KMS-11 (cell line): ENCODE measurements at regions not wholly inside any gene's neighbourhood (a gene's known extent, or its start where the extent isn't known, plus 50 kb on each side); places are given as distances from the start of the nearest gene placed in this dataset.

Source experiments
- H2AFZ ChIP-seq: fragments of 200-600 bp; sonication (generic); 2 replicates; pipeline ENCODE4 v1.6.1; 2016; ENCODE audit warnings: antibody characterized with exemption, mixed run types, low read depth
- H3K27ac ChIP-seq: fragments of 200-600 bp; sonication (generic); 2 replicates; pipeline ENCODE4 v1.6.1; 2016; ENCODE audit warnings: mild to moderate bottlenecking, mixed run types
- H3K27me3 ChIP-seq: fragments of 200-600 bp; sonication (generic); 2 replicates; pipeline ENCODE4 v1.6.1; 2017; ENCODE audit warnings: mild to moderate bottlenecking, low read depth, mixed run types, moderate library complexity; ENCODE audit not compliant: insufficient read depth
- H3K36me3 ChIP-seq: fragments of 200-600 bp; sonication (generic); 2 replicates; pipeline ENCODE4 v1.6.1; 2017; ENCODE audit warnings: mild to moderate bottlenecking, mixed run types; ENCODE audit not compliant: insufficient read depth
- H3K4me1 ChIP-seq: fragments of 200-600 bp; sonication (generic); 2 replicates; pipeline ENCODE4 v1.6.1; 2016; ENCODE audit warnings: mild to moderate bottlenecking, low read depth, mixed run types; ENCODE audit not compliant: poor library complexity, severe bottlenecking
- H3K4me2 ChIP-seq: fragments of 200-600 bp; sonication (generic); 2 replicates; pipeline ENCODE4 v1.7.0; 2016; ENCODE audit warnings: mild to moderate bottlenecking, mixed run types
- H3K4me3 ChIP-seq: fragments of 200-600 bp; sonication (generic); IDR thresholded peaks from 2 replicates; pipeline ENCODE4 v1.6.1; 2017; ENCODE audit warnings: low read depth, low read length, mixed read lengths; ENCODE audit not compliant: insufficient read depth
- H3K79me2 ChIP-seq: fragments of 200-600 bp; sonication (generic); 2 replicates; pipeline ENCODE4 v1.6.1; 2016; ENCODE audit warnings: low read depth, mixed run types; ENCODE audit not compliant: insufficient read depth
- H3K9ac ChIP-seq: fragments of 200-600 bp; sonication (generic); 2 replicates; pipeline ENCODE4 v1.6.1; 2016; ENCODE audit warnings: mild to moderate bottlenecking, mixed run types
- H4K20me1 ChIP-seq: fragments of 200-600 bp; sonication (generic); 2 replicates; pipeline ENCODE4 v1.6.1; 2016; ENCODE audit warnings: mild to moderate bottlenecking, mixed run types; ENCODE audit not compliant: insufficient read depth
- TF ChIP-seq, protein P1 (sequence below): fragments of 200-600 bp; sonication (generic); conservative IDR thresholded peaks from 2 replicates; pipeline ENCODE4 v1.6.1; 2017; ENCODE audit warnings: low read depth, mild to moderate bottlenecking, antibody characterized with exemption, low read length, moderate library complexity, mixed read lengths

DNA sequence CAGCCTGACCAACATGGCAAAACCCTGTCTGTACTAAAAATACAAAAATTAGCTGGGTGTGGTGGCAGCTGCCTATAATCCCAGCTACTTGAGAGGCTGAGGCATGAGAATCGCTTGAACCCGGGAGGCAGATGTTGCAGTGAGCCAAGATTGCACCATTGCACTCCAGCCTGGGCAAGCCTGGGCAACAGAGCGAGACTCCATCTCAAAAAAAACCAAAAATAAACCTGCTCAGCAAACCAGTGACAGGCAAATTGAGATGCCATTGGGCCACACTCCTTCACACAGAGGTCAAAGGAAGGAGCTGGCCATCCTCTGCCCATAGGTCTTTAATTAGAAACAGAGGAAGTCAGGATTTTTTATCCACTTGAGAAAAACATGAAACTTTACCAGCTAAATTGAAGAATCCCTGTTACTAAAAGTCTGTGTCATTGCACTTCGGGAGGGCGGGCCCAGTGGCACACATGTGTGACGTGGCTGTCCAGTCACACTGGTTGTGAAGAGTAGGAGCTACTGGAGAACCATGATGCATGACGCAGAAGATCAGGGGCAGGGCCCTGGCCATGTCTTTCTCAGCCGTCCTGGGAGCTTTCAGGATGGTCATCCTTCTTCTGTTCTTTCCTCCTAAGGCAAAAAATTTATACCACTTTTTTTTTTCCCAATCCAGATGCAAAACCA lies 118.3 kb upstream of the ZNF438 start:
- H3K9ac ChIP-seq = no peak overlapping the region
- no peak overlapping the region for H3K4me2 ChIP-seq
- no peaks in the 10 kb centered on the region for H3K27me3 ChIP-seq
- H3K4me1 ChIP-seq = no peaks in the 10 kb centered on the region
- no peaks in the 10 kb centered on the region for H3K36me3 ChIP-seq
- H3K27ac ChIP-seq = no peak overlapping the region
- H4K20me1 ChIP-seq = no peaks in the 10 kb centered on the region
- H3K79me2 ChIP-seq = no peaks in the 10 kb centered on the region
- TF ChIP-seq, protein P1, sequence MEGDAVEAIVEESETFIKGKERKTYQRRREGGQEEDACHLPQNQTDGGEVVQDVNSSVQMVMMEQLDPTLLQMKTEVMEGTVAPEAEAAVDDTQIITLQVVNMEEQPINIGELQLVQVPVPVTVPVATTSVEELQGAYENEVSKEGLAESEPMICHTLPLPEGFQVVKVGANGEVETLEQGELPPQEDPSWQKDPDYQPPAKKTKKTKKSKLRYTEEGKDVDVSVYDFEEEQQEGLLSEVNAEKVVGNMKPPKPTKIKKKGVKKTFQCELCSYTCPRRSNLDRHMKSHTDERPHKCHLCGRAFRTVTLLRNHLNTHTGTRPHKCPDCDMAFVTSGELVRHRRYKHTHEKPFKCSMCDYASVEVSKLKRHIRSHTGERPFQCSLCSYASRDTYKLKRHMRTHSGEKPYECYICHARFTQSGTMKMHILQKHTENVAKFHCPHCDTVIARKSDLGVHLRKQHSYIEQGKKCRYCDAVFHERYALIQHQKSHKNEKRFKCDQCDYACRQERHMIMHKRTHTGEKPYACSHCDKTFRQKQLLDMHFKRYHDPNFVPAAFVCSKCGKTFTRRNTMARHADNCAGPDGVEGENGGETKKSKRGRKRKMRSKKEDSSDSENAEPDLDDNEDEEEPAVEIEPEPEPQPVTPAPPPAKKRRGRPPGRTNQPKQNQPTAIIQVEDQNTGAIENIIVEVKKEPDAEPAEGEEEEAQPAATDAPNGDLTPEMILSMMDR = no peak
- no peak overlapping the region for H2AFZ ChIP-seq
- H3K4me3 ChIP-seq = no peak overlapping the region

DNA sequence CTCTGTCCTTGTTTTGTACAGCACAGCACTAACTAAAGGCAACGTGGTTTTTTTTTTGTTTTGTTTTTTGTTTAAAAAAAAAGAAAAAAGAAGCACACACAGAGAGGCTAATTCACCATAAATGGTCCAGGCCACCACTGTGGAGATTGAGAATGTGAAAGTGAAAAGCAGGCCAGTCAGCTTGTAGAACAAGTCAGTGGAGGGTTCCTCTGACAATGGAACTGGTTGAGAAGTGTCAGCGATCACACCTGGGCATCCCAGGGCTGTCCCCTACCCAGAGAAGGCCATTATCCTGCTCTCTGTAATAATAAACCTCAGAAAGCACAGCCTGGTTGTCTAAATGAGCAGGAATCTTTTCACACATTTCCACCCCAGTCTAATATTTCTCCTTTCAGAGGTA lies 119.6 kb upstream of the ZNF438 start:
- Histone ChIP-seq H3K79me2 (no peaks in the 10 kb centered on the region), H3K9ac (no peak overlapping the region), H4K20me1 (no peaks in the 10 kb centered on the region), H3K27ac (no peak overlapping the region), H2AFZ (no peak overlapping the region), H3K27me3 (no peaks in the 10 kb centered on the region), H3K4me1 (no peaks in the 10 kb centered on the region), H3K4me3 (no peak overlapping the region), H3K4me2 (no peak overlapping the region), H3K36me3 (no peaks in the 10 kb centered on the region)
- TF ChIP-seq, protein P1 = no peak

DNA sequence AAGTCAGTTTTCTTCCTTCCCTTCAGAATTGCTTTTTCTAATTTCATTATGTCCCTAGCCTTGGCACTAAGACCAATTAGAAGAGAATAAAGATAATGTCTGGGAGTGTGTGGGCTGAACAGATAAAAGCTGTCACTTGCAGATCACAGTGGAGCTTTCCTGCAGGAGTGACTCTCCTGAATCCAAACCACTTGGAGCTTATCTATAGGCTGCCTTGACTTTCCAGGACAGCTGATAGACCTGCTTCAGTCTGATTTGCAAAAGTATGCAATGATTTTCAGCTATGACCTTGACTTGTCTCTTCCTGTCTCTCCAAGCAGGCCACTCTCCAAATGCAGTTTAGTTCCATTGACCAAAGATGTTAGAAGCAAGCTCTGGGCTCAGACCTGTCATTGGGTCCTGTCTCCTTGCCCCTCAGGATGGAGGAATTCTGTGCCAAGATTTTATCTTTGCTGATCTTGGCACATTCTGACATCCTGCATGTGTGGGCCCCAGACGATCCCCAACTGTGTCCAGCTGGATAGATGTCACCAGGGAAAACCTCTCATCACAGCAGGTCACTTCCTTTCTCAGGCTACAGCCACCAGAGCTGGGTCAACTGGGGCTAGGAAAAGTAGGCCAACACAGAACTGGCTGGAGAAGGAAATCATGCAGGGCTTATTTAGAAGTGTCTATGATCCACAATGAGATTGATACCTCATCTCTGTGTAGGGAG lies 120.9 kb upstream of the ZNF438 start:
- H3K9ac ChIP-seq = no peak overlapping the region
- H3K4me1 ChIP-seq = no peaks in the 10 kb centered on the region
- no peak overlapping the region for H3K27ac ChIP-seq
- no peaks in the 10 kb centered on the region for H3K36me3 ChIP-seq
- TF ChIP-seq, protein P1 = no peak
- H2AFZ ChIP-seq = no peak overlapping the region
- H3K4me2 ChIP-seq = no peak overlapping the region
- no peak overlapping the region for H3K4me3 ChIP-seq
- no peaks in the 10 kb centered on the region for H3K79me2 ChIP-seq
- H4K20me1 ChIP-seq = no peaks in the 10 kb centered on the region
- no peaks in the 10 kb centered on the region for H3K27me3 ChIP-seq

DNA sequence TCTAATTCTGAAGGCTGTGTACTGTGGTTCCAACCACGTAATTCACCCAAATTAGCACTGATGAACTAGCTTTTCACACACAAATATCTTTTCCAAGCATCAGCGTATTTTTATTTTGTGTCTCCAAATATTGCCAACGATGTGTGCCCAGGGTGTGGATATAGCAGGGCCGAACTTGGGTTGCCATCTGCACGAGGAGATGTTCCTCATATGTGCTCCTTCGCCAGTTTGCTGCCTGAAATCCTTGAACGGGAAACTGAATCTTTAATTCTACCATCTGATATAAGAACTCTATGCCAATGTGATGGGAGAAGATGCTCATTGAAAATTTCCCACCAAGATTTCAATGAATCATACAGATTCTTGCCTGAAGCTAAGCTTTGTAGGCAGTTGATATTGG lies 121.5 kb upstream of the ZNF438 start:
- no peak overlapping the region for H3K27ac ChIP-seq
- H3K27me3 ChIP-seq = no peaks in the 10 kb centered on the region
- H3K9ac ChIP-seq = no peak overlapping the region
- no peak overlapping the region for H2AFZ ChIP-seq
- H3K79me2 ChIP-seq = no peaks in the 10 kb centered on the region
- no peak overlapping the region for H3K4me3 ChIP-seq
- H3K36me3 ChIP-seq = no peaks in the 10 kb centered on the region
- H3K4me2 ChIP-seq = no peak overlapping the region
- no peaks in the 10 kb centered on the region for H4K20me1 ChIP-seq
- TF ChIP-seq, protein P1 = no peak
- H3K4me1 ChIP-seq = no peaks in the 10 kb centered on the region
